Natural killer cell treated with Interleukin-12 subunit alpha and Interleukin-12 subunit beta and Interleukin-15 and Interleukin-18, amount 100 ng/mL, for 72 hours (primary cell): ENCODE measurements at regions not wholly inside any gene's neighbourhood (a gene's known extent, or its start where the extent isn't known, plus 50 kb on each side); places are given as distances from the start of the nearest gene placed in this dataset.

ENCODE experiments used
- ATAC-seq, 2 donors: fragments of 150-1000 bp; cut with Tn5 transposase in 1 of 2; sonication (Bioruptor Pico), chemical (Tn5 transposase) in 1 of 2; 2 replicates each; pipeline ENCODE4 v1.10.0; 2021
- DNase-seq: peaks from one replicate; pipeline ENCODE4 v3.0.0; 2022; ENCODE audit warnings: low spot score
- H3K27ac Mint-ChIP-seq, 2 donors: 1 replicate in 1 of 2; 2 replicates in 1 of 2; pipeline ENCODE4 v1.8.0; 2022; ENCODE audit warnings: mixed read lengths in 2 of 2, mild to moderate bottlenecking in 1 of 2, moderate library complexity in 1 of 2
- H3K27me3 Mint-ChIP-seq, 2 donors: 1 replicate in 1 of 2; 2 replicates in 1 of 2; pipeline ENCODE4 v1.8.0; 2022; ENCODE audit warnings: mixed read lengths in 2 of 2
- H3K36me3 Mint-ChIP-seq: one replicate; pipeline ENCODE4 v1.8.0; 2022; ENCODE audit warnings: mixed read lengths
- H3K4me1 Mint-ChIP-seq, 2 donors: 1 replicate in 1 of 2; 2 replicates in 1 of 2; pipeline ENCODE4 v1.8.0; 2022; ENCODE audit warnings: low read depth in 2 of 2, mixed read lengths in 2 of 2, mild to moderate bottlenecking in 1 of 2
- H3K4me3 Mint-ChIP-seq: one replicate; pipeline ENCODE4 v1.8.0; 2022; ENCODE audit warnings: mixed read lengths
- H3K9me3 Mint-ChIP-seq: 2 replicates; pipeline ENCODE4 v1.8.0; 2022; ENCODE audit warnings: mixed read lengths

DNA sequence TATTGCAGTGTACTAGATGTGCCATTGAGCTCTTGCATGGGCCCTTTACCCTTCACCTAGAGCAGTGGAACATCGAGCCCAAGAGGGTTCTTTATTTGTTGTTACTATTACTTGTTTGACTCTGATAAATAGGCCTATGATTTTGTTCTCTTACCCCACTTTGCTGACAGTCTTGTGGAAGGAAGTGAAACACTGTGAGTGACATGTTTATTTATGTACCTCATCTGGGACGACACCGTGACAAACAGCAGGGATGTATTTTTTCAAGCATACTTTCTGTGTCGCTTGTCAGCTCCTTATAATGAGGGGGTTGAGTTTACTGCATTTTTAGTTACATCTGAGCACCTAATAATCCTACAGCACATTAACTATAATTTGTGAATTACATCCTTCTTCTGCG is 1010.3 kb upstream of the TENM4 start:
- no peak overlapping the region for H3K4me3 Mint-ChIP-seq
- H3K27me3 Mint-ChIP-seq = no peaks in the 10 kb centered on the region
- peaks cover 23% of the 10 kb centered on the region for H3K9me3 Mint-ChIP-seq
- H3K36me3 Mint-ChIP-seq = peaks cover 6% of the 10 kb centered on the region
- no peak for DNase-seq
- H3K27ac Mint-ChIP-seq = no peak overlapping the region
- no peaks in the 10 kb centered on the region for H3K4me1 Mint-ChIP-seq
- no peak for ATAC-seq

- Mint-ChIP-seq H3K4me1 (no peaks in the 10 kb centered on the region), H3K9me3 (peaks cover 16% of the 10 kb centered on the region), H3K4me3 (no peak overlapping the region), H3K36me3 (peaks cover 6% of the 10 kb centered on the region), H3K27me3 (no peaks in the 10 kb centered on the region), H3K27ac (no peak overlapping the region)
- ATAC-seq = no peak
- DNase-seq = no peak
Observed at GRCh38 chr11:80448709-80449108, 1007.9 kb upstream of the TENM4 start.

DNA sequence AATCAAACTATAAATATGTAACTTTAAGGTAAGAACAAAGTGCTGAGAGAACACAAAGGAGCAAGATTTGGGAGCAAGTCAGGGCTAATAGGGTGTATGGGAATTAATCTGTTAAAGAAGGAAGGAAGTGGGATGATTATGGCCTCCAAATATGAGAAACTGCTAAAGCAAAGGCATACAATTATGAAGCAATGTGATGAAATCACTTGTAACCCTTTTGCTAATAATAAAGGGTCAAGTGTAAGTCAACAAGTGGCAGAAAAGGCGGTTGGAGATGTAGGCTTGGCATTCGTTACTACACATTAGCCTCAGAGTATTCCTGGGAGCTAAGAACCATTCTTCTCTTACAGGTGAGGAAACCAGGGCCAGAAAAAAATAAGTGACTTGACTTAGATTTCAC is 1002.3 kb upstream of the TENM4 start:
- Mint-ChIP-seq H3K9me3 (peaks cover 22% of the 10 kb centered on the region), H3K36me3 (no peaks in the 10 kb centered on the region), H3K27me3 (no peaks in the 10 kb centered on the region), H3K27ac (no peak overlapping the region), H3K4me1 (no peaks in the 10 kb centered on the region), H3K4me3 (no peak overlapping the region)
- DNase-seq (no peak), ATAC-seq (no peak)

DNA sequence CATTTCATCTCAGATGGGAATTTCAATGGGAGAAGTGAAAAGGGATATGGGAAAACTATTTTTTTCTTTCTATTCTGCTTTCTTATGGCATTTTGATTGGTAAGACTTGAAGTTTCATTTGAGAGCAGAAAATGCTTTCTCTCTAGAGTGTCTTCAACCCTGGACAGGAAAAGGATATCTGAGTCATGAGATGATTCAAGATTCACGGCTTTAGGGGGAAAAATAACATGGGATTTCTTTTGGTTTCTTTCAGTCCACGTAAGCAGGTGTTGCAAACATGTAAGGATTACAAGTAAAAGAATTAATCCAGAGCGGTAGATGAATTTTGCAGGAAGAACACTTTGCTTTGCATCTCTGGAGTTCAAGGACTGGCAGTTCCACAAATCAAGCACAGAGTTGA is 1001.0 kb upstream of the TENM4 start:
- no peak for DNase-seq
- no peak overlapping the region for H3K27ac Mint-ChIP-seq
- peaks cover 25% of the 10 kb centered on the region for H3K9me3 Mint-ChIP-seq
- H3K4me1 Mint-ChIP-seq = no peaks in the 10 kb centered on the region
- H3K4me3 Mint-ChIP-seq = no peak overlapping the region
- no peak for ATAC-seq
- no peaks in the 10 kb centered on the region for H3K27me3 Mint-ChIP-seq
- H3K36me3 Mint-ChIP-seq = no peaks in the 10 kb centered on the region

GRCh38 chr11:80440835-80441234 is 1000.0 kb upstream of the TENM4 start:
- no peak for ATAC-seq
- H3K27me3 Mint-ChIP-seq = no peaks in the 10 kb centered on the region
- no peak overlapping the region for H3K27ac Mint-ChIP-seq

DNA sequence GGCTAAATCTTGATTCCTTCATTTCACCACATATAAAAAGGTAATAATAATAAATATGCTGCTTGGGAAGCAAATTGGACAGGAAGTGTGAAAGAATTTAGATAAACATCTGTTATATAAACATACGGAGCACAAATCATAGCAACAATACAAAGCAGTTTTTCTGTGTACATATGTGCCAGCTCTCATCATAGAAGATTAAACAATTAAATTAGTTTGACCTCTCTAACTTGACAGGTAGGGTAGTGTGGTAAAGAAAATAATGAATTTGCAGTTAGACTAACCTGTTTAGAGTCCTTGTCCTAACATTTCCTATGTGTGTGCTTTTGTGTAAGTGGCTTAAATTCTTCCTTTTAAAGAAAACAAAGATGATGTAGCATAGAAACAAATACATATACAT is 995.7 kb upstream of the TENM4 start:
- H3K4me3 Mint-ChIP-seq = no peak overlapping the region
- no peak overlapping the region for H3K27ac Mint-ChIP-seq
- H3K9me3 Mint-ChIP-seq = peaks cover 35% of the 10 kb centered on the region
- H3K27me3 Mint-ChIP-seq = no peaks in the 10 kb centered on the region
- H3K4me1 Mint-ChIP-seq = no peaks in the 10 kb centered on the region
- ATAC-seq (no peak), DNase-seq (no peak)
- peaks cover 12% of the 10 kb centered on the region for H3K36me3 Mint-ChIP-seq

More at GRCh38 chr11:80440835-80441234, 1000.0 kb upstream of the TENM4 start:
- Mint-ChIP-seq H3K4me3 (no peak overlapping the region), H3K4me1 (no peaks in the 10 kb centered on the region), H3K9me3 (peaks cover 21% of the 10 kb centered on the region), H3K36me3 (no peaks in the 10 kb centered on the region)
- DNase-seq = no peak

DNA sequence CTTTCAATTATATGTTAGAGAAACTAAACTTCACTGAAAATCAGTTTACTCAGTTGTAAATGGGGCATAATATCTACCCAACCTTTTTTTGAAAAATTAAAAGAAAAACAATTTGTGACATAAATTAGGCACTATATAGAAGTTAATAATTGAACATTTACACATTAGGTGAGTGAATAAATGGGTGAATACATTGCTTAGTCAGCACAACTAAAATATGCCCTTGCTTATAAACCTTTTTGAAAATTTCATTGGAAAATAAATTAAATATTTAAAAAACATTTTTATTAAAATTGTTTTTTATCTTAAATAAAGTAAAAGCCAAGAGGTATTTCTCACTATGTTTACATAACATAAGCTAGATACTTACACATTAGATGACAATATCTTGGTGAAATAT is 994.5 kb upstream of the TENM4 start:
- Mint-ChIP-seq H3K27me3 (no peaks in the 10 kb centered on the region), H3K27ac (no peak overlapping the region), H3K4me1 (no peaks in the 10 kb centered on the region), H3K4me3 (no peak overlapping the region), H3K9me3 (peaks cover 36% of the 10 kb centered on the region), H3K36me3 (peaks cover 12% of the 10 kb centered on the region)
- ATAC-seq = no peak
- no peak for DNase-seq

GRCh38 chr11:80432057-80432456 is 991.2 kb upstream of the TENM4 start:
- ATAC-seq = no peak
- Mint-ChIP-seq H3K36me3 (peaks cover 12% of the 10 kb centered on the region), H3K27ac (no peak overlapping the region), H3K4me1 (no peaks in the 10 kb centered on the region), H3K9me3 (peaks cover 29% of the 10 kb centered on the region), H3K27me3 (no peaks in the 10 kb centered on the region), H3K4me3 (no peak overlapping the region)
- DNase-seq = no peak

GRCh38 chr11:80424012-80424695 is 983.3 kb upstream of the TENM4 start:
- peaks cover 11% of the 10 kb centered on the region for H3K9me3 Mint-ChIP-seq
- ATAC-seq (no peak), DNase-seq (no peak)

DNA sequence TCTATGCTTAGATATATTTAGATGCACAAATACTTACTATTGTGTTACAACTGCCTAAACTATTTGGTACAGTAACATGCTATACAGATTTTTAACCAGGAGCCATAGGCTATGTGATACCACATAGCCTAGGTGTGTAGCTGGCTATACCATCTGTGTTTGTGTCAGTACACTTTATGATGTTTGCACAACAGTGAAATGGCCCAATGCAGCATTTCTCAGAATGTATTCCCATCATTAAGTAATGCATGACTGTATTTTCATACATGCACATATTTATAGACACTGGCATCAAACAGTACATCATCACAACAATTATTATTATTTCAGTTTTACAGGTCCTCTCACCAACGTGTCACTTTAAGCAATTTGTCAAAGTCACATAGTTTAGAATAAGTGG is 979.5 kb upstream of the TENM4 start:
- Mint-ChIP-seq H3K4me1 (no peaks in the 10 kb centered on the region), H3K27me3 (no peaks in the 10 kb centered on the region), H3K4me3 (no peak overlapping the region), H3K27ac (no peak overlapping the region), H3K9me3 (peaks cover 17% of the 10 kb centered on the region), H3K36me3 (no peaks in the 10 kb centered on the region)
- DNase-seq (no peak), ATAC-seq (no peak)

More at GRCh38 chr11:80424012-80424695, 983.3 kb upstream of the TENM4 start:
- Mint-ChIP-seq H3K4me1 (no peaks in the 10 kb centered on the region), H3K27me3 (no peaks in the 10 kb centered on the region), H3K36me3 (no peaks in the 10 kb centered on the region), H3K4me3 (no peak overlapping the region), H3K27ac (no peak overlapping the region)

GRCh38 chr11:80417681-80418080 is 976.9 kb upstream of the TENM4 start:
- H3K27ac Mint-ChIP-seq = no peak overlapping the region

DNA sequence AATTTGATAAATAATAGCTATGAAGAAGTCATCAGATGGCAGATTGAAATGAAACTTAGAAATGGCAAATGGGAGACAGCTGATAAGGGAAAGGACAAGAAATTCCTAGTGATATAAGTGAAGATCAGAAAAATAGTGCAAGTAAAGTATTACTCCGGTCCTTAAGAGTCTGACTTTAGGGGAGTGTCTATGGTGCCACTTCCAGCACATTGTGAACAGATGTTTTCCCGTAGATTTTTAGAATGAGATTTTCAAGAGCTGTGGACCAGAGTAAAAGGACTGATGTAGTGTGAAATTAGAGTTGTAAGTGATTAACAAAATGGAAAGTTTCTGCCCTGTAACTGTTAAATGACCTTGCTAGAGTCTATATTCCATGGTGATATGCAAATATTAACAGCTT is 974.8 kb upstream of the TENM4 start:
- DNase-seq (no peak), ATAC-seq (no peak)
- H3K9me3 Mint-ChIP-seq = peaks cover 17% of the 10 kb centered on the region
- H3K27me3 Mint-ChIP-seq = no peaks in the 10 kb centered on the region
- H3K27ac Mint-ChIP-seq = no peak overlapping the region
- H3K36me3 Mint-ChIP-seq = no peaks in the 10 kb centered on the region
- H3K4me1 Mint-ChIP-seq = no peaks in the 10 kb centered on the region
- no peak overlapping the region for H3K4me3 Mint-ChIP-seq

More at GRCh38 chr11:80417681-80418080, 976.9 kb upstream of the TENM4 start:
- H3K9me3 Mint-ChIP-seq = peaks cover 17% of the 10 kb centered on the region
- DNase-seq = no peak
- no peaks in the 10 kb centered on the region for H3K36me3 Mint-ChIP-seq
- no peaks in the 10 kb centered on the region for H3K4me1 Mint-ChIP-seq
- H3K27me3 Mint-ChIP-seq = no peaks in the 10 kb centered on the region
- no peak overlapping the region for H3K4me3 Mint-ChIP-seq
- no peak for ATAC-seq

DNA sequence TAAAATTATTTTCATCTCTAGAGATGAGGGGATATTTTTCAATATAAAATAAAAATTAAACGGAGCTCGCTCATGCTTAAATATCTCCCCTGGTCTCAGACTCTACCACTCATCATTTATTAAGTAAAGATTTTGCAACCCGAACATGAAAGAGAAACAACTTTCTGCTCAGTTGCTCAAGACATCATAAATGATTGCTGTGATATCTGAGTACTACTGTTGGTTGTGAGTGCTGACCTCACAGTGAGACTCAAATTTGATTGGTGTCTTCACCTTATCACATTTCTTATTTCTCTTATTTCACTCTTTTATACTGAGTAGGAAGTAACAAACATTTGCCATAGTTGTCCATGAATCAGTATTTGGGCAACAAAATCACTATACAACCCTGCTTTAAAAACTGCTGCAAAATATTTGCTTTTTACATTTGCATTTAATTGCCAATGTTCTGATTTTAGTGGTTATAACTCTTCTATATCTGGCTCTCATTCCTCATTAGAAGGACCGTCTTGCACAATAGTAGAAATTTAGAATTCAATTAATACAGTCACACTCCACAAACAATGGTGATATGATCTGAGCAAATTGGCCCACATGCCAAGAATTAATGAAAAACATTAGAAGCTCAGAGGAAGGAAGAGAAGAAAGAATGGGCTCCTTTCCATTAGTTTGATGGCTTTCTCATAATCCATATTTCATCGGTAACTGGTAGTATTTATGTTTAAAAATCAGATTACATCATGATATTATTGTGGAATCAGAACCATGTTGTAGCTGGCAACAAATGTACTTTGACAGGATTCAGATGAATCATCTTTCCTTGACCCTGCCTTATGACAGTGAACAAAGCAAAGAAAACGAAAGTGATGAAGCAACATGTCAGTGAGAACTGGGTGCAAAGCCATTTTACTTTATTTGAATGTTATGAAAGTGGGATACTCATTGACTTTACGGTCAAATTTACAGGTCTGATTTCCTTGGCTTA is 973.6 kb upstream of the TENM4 start:
- no peaks in the 10 kb centered on the region for H3K36me3 Mint-ChIP-seq
- peaks cover 20% of the 10 kb centered on the region for H3K9me3 Mint-ChIP-seq
- ATAC-seq = no peak
- H3K4me1 Mint-ChIP-seq = no peaks in the 10 kb centered on the region
- no peak overlapping the region for H3K27ac Mint-ChIP-seq
- H3K4me3 Mint-ChIP-seq = no peak overlapping the region
- no peak for DNase-seq
- H3K27me3 Mint-ChIP-seq = no peaks in the 10 kb centered on the region

DNA sequence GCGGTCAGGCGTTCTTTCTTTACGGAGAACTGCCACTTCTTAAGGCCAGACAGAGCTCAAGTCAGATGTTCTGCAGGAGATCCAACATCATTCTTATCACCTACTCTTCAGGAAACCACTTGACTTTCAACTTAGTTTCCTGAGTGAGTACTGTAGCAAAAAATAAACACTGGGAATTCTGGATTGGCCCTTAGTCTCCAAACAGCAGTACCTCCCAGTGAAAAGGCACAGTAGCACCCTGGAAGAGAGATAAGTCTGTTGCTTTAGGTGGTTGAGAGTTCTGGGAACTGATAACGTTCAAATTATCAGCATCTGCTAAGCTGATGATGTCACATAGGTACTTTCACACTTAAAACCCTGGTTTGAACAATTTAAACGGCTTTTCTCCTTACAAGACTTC is 971.8 kb upstream of the TENM4 start:
- no peak overlapping the region for H3K4me3 Mint-ChIP-seq
- no peak for ATAC-seq

More for the DNA sequence above, 971.8 kb upstream of the TENM4 start:
- peaks cover 4% of the 10 kb centered on the region for H3K36me3 Mint-ChIP-seq
- H3K4me1 Mint-ChIP-seq = no peaks in the 10 kb centered on the region
- no peaks in the 10 kb centered on the region for H3K27me3 Mint-ChIP-seq
- H3K9me3 Mint-ChIP-seq = peaks cover 25% of the 10 kb centered on the region
- DNase-seq = no peak
- H3K27ac Mint-ChIP-seq = no peak overlapping the region
